ENCODE measurements at regions not wholly inside any gene's neighbourhood (a gene's known extent, or its start where the extent isn't known, plus 50 kb on each side); places are given as distances from the start of the nearest gene placed in this dataset.

DNA sequence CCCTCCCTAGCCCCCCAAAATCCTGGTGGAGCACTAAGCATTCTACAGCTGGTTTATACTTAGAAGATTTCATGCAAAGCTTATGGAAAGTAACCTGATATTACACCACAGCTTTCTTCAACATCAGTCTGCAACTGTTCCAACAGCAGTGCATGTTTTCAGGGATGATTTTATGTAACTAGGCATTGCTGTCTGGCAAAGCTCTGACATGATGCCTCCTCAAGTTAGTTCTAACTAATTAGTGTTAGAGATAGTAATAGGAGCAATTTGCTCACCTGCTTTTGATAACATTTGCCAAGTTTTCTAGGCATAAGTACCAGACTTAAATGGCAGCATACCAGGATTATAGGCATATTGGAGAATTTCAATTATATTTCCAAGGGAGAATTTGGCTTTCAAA lies 330.3 kb upstream of the SGO1 start:
- no peak overlapping the region for H3K27ac Mint-ChIP-seq
- ChIA-PET CTCF (interaction anchor here (0.6 kb wide), 1 partner anchor 26 kb away, joined by 3 read pairs; no protein-coding TSS in a partner anchor), POLR2A (no interaction called here)
- H3K27me3 Mint-ChIP-seq: no peaks in the 10 kb centered on the region
- Histone ChIP-seq H3K36me3 (ENCODE audit: insufficient read depth, low read length) (no peaks in the 10 kb centered on the region), H3K9me3 (ENCODE audit: control insufficient read depth in 1 of 2, insufficient read depth in 1 of 2, low read length in 2 of 2) (no peaks in the 10 kb centered on the region), H3K4me3 (ENCODE audit: low read length) (no peak overlapping the region), H3K4me1 (ENCODE audit: insufficient read depth, low read length) (no peaks in the 10 kb centered on the region), H3K27me3 (ENCODE audit: control insufficient read depth in 1 of 2, insufficient read depth in 2 of 2, low read length in 2 of 2) (no peaks in the 10 kb centered on the region), H3K27ac (ENCODE audit: low read depth in 1 of 2, low read length in 2 of 2) (no peak overlapping the region)
- H3K4me3 Mint-ChIP-seq: no peak overlapping the region
- DNase-seq (no peak), ATAC-seq (ENCODE audit: poor library complexity) (no peak)
- TF ChIP-seq, protein P1, sequence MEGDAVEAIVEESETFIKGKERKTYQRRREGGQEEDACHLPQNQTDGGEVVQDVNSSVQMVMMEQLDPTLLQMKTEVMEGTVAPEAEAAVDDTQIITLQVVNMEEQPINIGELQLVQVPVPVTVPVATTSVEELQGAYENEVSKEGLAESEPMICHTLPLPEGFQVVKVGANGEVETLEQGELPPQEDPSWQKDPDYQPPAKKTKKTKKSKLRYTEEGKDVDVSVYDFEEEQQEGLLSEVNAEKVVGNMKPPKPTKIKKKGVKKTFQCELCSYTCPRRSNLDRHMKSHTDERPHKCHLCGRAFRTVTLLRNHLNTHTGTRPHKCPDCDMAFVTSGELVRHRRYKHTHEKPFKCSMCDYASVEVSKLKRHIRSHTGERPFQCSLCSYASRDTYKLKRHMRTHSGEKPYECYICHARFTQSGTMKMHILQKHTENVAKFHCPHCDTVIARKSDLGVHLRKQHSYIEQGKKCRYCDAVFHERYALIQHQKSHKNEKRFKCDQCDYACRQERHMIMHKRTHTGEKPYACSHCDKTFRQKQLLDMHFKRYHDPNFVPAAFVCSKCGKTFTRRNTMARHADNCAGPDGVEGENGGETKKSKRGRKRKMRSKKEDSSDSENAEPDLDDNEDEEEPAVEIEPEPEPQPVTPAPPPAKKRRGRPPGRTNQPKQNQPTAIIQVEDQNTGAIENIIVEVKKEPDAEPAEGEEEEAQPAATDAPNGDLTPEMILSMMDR (IDR thresholded peaks at IDR 0.05): no peak
- H3K4me1 Mint-ChIP-seq (ENCODE audit: low read depth): no peaks in the 10 kb centered on the region
- no peaks in the 10 kb centered on the region for H3K36me3 Mint-ChIP-seq (ENCODE audit: low read depth)
- intact Hi-C loops (cut with DNase I, micrococcal nuclease): no loop called here
- H3K9me3 Mint-ChIP-seq: peaks cover 10% of the 10 kb centered on the region

- Mint-ChIP-seq H3K27ac (no peak overlapping the region), H3K27me3 (no peaks in the 10 kb centered on the region), H3K36me3 (ENCODE audit: low read depth) (no peaks in the 10 kb centered on the region), H3K9me3 (peaks cover 10% of the 10 kb centered on the region), H3K4me3 (no peak overlapping the region), H3K4me1 (ENCODE audit: low read depth) (no peaks in the 10 kb centered on the region)
- Histone ChIP-seq H3K27me3 (ENCODE audit: control insufficient read depth in 1 of 2, insufficient read depth in 2 of 2, low read length in 2 of 2) (no peaks in the 10 kb centered on the region), H3K27ac (ENCODE audit: low read depth in 1 of 2, low read length in 2 of 2) (no peak overlapping the region), H3K36me3 (ENCODE audit: insufficient read depth, low read length) (no peaks in the 10 kb centered on the region), H3K4me3 (ENCODE audit: low read length) (no peak overlapping the region), H3K9me3 (ENCODE audit: control insufficient read depth in 1 of 2, insufficient read depth in 1 of 2, low read length in 2 of 2) (no peaks in the 10 kb centered on the region), H3K4me1 (ENCODE audit: insufficient read depth, low read length) (no peaks in the 10 kb centered on the region)
- ATAC-seq (ENCODE audit: poor library complexity) (no peak), DNase-seq (no peak)
- POLR2A ChIA-PET: no interaction called here
- intact Hi-C loops (cut with DNase I, micrococcal nuclease): no loop called here
- TF ChIP-seq, protein P1 (IDR thresholded peaks at IDR 0.05): no peak
- CTCF ChIA-PET: interaction anchor here (1.6 kb wide), 1 partner anchor 13 kb away, joined by 3 read pairs; no protein-coding TSS in a partner anchor
Observed at GRCh38 chr3:20515834-20516233, 329.8 kb upstream of the SGO1 start.

DNA sequence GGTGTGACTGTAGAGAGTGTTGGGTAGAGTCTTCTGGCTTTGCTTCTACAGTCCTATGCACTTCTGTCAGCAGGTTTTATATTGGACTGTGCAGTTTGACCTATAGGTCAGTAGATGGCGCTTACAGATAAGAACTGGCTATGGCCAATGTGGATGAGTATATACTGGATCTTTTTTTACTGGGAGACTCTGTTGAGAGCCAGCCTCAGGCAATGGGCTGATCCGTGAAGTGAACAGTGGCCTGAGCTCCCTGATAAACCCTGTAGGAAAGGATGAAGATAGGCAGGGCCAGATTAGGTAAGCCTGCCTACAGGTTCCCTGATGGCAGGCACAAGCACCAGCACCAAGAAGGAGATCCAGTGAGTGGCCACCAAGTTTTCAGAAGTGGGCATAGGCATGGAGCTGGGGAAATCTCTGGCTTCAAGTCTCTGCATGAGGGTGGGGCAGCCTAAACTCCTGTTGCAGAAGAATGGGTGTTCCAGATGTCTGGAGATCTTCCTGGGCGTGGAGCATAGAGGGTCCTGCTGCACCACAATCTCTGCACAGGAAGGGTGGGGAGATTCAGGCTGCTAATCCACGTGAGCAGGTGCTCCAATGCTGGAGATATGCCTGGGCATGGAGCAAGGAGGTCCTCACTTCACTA lies 326.0 kb upstream of the SGO1 start:
- Histone ChIP-seq H3K36me3 (ENCODE audit: insufficient read depth, low read length) (no peaks in the 10 kb centered on the region), H3K4me1 (ENCODE audit: insufficient read depth, low read length) (no peaks in the 10 kb centered on the region), H3K27ac (ENCODE audit: low read depth in 1 of 2, low read length in 2 of 2) (no peak overlapping the region), H3K27me3 (ENCODE audit: control insufficient read depth in 1 of 2, insufficient read depth in 2 of 2, low read length in 2 of 2) (no peaks in the 10 kb centered on the region), H3K4me3 (ENCODE audit: low read length) (no peak overlapping the region), H3K9me3 (ENCODE audit: control insufficient read depth in 1 of 2, insufficient read depth in 1 of 2, low read length in 2 of 2) (no peaks in the 10 kb centered on the region)
- no peak overlapping the region for H3K4me3 Mint-ChIP-seq
- no peaks in the 10 kb centered on the region for H3K27me3 Mint-ChIP-seq
- H3K4me1 Mint-ChIP-seq (ENCODE audit: low read depth): no peaks in the 10 kb centered on the region
- TF ChIP-seq, protein P1 (IDR thresholded peaks at IDR 0.05): no peak
- DNase-seq (no peak), ATAC-seq (ENCODE audit: poor library complexity) (no peak)
- POLR2A ChIA-PET: no interaction called here
- no peaks in the 10 kb centered on the region for H3K9me3 Mint-ChIP-seq
- CTCF ChIA-PET: no interaction called here
- no peak overlapping the region for H3K27ac Mint-ChIP-seq
- no peaks in the 10 kb centered on the region for H3K36me3 Mint-ChIP-seq (ENCODE audit: low read depth)
- intact Hi-C loops (cut with DNase I, micrococcal nuclease): no loop called here
